DND-41 (cell line): ENCODE measurements at regions not wholly inside any gene's neighbourhood (a gene's known extent, or its start where the extent isn't known, plus 50 kb on each side); places are given as distances from the start of the nearest gene placed in this dataset.

Source experiments
- EZH2 ChIP-seq: IDR thresholded peaks from 3 replicates; pipeline ENCODE4 v1.6.1; 2012; ENCODE audit warnings: borderline replicate concordance, low read depth, mild to moderate bottlenecking, moderate library complexity, low read length, inconsistent platforms; ENCODE audit not compliant: severe bottlenecking
- TF ChIP-seq, protein P1 (sequence below): IDR thresholded peaks from 2 replicates; pipeline ENCODE4 v1.5.1; 2012; ENCODE audit warnings: borderline replicate concordance, low read length, moderate library complexity, mild to moderate bottlenecking; ENCODE audit not compliant: poor library complexity, severe bottlenecking; ENCODE audit errors: extremely low read depth

DNA sequence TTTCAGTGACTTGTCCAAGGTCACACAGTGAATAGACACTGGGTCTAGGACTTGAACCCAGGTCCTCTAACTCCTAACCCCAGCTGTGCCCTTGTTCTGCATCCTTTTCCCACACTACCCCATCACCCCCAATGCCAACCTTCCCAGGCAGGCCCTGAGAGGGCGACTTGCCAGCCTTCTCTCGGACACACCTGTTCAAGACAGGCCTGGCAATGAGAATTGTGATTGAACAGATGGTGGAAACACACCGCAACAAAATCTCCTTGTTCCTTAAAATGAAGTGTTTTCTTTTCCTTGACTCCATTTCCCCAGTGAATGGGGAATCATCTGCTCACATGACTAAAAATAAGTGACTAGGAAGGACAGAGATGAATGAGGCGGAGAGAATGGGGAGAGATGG, 189.5 kb upstream of the ASIC2 start:
- TF ChIP-seq, protein P1, sequence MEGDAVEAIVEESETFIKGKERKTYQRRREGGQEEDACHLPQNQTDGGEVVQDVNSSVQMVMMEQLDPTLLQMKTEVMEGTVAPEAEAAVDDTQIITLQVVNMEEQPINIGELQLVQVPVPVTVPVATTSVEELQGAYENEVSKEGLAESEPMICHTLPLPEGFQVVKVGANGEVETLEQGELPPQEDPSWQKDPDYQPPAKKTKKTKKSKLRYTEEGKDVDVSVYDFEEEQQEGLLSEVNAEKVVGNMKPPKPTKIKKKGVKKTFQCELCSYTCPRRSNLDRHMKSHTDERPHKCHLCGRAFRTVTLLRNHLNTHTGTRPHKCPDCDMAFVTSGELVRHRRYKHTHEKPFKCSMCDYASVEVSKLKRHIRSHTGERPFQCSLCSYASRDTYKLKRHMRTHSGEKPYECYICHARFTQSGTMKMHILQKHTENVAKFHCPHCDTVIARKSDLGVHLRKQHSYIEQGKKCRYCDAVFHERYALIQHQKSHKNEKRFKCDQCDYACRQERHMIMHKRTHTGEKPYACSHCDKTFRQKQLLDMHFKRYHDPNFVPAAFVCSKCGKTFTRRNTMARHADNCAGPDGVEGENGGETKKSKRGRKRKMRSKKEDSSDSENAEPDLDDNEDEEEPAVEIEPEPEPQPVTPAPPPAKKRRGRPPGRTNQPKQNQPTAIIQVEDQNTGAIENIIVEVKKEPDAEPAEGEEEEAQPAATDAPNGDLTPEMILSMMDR: no peak
- no peak for TF ChIP-seq EZH2
